Activated CD4-positive, alpha-beta T cell treated with anti-CD3 and anti-CD28 coated beads, Interleukin-2, amount 50 U/mL, for 48 hours (primary cell): ENCODE measurements at regions not wholly inside any gene's neighbourhood (a gene's known extent, or its start where the extent isn't known, plus 50 kb on each side); places are given as distances from the start of the nearest gene placed in this dataset.

ENCODE experiments used
- DNase-seq, 2 experiments: peaks; one replicate each; pipeline ENCODE4 v3.0.0-alpha.2; 2020

DNA sequence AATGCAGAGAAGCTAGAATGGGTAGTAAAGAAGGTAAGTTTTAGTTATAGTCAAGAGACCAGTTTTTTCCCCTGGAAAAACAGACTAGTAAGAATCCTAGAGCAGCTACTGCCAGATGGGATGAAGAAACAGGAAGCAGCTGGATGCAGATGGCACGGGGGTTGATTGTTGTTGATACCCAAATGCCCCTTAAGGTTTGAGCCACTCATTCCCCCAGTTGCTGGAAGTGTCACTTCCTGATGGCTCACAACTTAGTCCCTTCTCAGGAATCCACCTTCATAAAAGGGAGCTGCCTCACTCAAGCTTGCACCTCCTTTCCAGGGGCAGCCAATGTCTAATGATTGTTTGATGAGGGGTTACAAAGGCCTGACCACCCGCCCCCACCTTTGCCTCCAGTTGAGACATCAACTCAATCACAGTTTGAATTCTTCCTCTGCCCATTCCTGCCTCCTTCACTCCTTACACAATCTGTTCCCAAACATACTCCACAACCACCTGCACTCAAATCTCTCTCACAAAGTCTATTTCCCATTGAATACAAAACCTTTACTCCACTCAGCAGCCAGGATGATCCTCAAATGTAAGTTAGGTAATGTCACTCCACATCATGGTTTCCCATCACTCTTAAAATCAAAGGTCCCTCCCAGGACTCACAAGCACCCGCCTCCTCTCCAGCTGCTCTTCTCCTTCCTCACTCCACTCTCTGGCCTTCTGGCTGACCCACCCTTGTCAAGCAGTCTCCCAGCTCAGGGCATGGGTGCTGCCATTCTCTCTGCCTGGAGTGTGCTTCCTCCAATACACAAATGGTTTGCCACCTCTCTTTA is 450.1 kb upstream of the THBS1 start:
- DNase-seq: no peak

DNA sequence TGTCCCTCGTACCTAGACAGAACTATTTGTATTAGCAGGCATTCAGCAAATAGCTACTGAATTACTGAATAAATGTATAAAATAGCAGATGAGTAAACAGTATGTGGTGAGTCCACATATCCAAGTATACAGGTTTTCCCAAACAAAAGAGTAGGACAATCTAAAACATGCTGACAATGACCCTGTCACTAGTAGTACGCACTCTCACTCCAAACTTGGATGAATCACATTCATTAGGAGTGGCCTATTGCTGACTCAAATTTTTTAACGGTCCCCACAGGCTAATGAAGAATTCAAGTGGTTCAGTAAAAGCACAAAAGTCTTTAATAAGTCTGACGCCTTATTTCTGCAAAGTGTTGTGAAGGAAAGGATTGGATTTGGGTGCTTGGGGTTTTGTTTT is 449.3 kb upstream of the THBS1 start:
- no peak for DNase-seq

DNA sequence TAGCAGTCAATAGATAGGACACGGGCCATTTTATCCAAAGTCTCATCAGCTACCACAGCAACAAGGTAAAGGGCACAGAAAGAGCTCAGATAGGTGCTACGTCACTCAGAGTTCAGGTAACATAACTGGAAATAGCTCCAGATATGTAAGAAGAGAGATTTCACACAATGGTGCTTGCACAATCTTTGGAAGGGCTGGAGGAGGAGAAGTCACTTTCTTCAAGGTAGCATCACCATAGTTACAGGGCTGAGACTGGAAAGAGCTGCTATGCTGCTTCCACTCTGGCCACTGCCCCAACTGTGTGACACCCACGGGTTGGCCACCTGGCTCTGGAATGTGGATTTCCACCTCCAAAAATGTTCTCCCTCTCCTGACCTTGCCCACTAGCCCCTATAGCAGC is 448.8 kb upstream of the THBS1 start:
- no peak for DNase-seq

DNA sequence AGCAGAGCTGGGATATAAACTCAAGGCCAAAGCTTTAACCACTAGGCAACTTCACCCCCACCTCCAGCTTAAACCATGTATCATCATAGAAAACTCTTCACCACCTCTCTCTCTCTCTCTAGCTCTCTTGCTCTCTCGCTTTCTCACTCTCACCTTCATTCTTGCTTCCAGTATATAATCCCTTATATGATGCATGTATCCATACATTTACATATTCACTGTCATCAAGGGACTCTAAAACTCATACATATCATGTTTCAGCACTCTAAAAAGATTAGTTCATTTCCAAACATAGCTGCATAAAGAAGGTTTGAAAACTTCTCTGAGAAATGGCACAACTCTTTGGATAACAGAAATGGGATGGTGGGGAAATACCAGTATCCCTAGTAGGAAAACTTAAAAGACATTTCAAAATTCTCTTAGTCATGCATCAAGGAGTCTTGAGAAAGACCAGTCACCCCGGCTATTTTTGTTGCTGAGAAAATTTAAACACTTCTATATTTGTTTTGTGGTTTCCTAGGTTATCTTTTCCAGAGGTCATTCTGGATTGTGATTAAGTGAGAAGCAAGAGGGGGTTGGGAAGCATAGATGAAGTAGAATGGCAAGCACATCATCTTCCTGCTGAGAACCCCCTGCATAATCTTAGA is 447.8 kb upstream of the THBS1 start:
- no peak for DNase-seq

DNA sequence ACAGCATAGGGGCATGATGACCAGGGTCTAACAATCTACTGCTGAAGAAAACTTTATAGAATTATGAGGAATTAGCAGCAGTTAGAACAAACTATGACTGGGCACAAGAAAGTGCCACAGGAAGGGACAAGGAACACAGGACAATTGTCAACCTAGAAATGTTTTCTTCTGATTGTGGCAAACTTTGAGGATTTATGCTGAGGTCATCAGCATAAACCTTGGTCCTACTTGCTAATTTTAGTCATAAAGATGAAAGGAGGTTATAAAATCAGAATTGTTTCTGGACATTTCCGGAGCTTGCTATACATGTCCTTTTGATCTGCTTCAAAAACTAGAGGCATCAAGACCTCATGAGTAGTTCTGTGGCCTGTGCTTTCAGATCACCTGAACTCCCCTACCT is 446.6 kb upstream of the THBS1 start:
- no peak for DNase-seq

DNA sequence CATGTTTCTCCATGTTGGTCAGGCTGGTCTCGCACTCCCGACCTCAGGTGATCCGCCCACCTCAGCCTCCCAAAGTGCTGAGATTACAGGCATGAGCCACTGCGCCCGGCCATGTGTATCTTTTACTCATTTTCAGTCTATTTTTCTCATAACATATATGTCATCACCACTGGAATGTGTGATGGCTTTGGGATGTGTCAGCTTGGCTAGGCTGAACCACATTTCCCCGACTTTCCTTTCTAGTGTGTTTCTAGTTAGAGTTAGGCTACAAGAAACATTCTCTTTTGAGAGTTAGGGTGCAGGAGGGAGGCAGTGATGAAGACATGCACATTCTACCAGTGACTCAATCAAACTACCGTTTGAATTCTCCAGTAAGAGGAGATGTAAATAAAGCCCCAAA is 444.9 kb upstream of the THBS1 start:
- no peak for DNase-seq

DNA sequence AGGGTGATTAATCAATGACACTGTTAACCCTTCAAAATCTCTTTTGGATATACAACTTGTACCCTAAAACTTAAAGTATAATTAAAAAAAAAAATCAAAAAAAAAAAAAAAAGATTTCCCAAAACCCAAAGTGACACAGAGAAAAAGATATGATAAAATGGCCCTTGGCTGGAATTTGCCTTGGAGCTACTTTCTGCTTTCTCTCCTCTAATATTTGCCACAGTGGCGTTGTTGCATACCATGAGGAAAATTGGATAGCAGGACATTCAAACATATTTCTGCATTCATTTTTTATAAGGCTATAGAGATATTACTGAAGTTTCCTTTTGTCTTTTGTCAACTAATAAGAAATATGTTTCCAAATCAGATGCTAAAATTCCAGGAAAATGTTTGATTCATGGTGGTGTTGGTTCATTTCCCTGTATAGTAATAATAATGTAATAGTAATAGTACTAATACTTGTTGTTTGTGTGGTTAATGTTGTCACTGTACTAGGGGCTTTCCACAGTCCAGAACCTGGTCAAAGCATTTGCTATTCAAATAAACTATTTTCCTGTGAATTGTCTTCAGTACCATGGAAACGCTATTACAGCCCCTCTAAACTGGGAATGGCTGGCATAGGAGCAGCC is 441.3 kb upstream of the THBS1 start:
- DNase-seq: no peak

DNA sequence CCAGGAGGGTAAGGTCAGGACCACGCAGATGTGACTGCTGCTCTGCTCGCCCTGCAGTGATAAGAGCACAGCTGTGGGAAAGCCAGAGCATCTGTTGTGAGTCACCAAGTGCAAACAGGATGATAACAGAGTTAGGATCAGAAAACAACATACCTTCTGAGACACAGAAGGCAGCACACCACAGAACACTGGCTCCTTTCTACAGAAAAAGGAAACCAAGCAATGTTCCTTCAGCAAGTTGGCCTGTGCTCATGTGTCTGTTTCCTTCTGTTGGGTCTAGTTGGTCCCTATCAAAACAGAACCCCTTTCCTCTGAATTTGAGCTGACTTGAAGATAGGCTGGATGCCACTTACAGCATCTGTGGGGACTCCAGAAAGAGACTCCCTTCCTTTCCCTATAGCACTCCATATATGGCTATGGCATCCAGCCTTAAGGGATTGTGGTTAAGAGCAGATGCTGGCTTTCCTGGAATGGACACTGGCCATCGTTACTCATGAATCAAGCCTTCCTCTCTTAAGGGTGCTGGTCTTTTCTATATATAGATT is 440.7 kb upstream of the THBS1 start:
- no peak for DNase-seq

DNA sequence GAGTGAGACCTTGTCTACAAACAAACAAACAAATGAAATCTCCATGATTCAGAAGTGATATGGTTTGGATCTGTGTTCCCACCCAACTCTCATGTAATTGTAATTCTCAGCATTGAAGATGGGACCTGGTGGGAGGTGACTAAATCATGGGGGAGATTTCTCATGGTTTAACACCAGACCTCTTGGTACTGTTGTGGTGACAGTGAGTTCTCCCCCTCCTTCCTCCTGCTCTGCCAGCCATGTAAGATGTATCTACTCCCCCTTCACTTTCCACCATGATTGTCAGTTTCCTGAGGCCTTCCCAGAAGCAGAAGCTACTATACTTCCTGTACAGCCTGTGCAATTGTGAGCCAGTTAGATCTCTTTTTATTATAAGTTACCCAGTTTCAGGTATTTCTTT is 438.4 kb upstream of the THBS1 start:
- no peak for DNase-seq

DNA sequence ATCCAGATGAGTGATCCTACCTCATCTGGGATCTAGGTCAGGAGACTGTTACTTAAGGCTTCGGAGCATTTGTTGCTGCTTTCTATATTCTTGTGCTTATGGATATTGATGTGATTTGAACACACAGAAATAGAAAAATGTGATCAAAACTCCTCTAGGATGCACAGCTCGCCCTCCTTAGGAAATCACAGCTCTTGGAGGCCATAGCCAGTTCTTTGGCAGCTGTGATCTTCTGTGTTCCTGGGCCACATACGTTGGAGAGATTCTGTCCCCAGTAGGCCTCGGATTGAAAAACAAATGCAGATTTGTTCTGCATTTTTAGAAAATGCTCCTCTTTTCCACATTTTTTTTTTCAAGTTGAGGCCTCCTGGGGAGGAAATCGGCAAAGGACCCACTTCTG is 437.4 kb upstream of the THBS1 start:
- DNase-seq: no peak

DNA sequence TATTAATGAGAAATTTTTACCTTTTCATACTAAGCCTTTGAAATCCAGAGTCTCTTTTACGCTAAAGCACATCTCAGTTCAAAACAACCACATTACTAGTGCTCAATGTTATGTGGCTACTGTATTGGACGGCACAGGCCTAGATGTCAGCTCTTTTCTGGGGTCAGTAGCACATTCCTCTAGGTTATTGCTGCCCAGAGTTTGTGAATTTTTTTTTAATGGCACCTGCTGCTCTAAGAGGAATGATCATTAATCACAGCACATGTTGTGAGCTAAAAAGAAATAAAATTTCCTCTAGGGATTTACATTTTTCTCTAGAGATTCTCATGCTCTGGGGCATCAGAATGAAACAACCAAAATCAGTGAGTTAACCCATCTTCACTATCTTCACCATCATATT is 436.8 kb upstream of the THBS1 start:
- no peak for DNase-seq

DNA sequence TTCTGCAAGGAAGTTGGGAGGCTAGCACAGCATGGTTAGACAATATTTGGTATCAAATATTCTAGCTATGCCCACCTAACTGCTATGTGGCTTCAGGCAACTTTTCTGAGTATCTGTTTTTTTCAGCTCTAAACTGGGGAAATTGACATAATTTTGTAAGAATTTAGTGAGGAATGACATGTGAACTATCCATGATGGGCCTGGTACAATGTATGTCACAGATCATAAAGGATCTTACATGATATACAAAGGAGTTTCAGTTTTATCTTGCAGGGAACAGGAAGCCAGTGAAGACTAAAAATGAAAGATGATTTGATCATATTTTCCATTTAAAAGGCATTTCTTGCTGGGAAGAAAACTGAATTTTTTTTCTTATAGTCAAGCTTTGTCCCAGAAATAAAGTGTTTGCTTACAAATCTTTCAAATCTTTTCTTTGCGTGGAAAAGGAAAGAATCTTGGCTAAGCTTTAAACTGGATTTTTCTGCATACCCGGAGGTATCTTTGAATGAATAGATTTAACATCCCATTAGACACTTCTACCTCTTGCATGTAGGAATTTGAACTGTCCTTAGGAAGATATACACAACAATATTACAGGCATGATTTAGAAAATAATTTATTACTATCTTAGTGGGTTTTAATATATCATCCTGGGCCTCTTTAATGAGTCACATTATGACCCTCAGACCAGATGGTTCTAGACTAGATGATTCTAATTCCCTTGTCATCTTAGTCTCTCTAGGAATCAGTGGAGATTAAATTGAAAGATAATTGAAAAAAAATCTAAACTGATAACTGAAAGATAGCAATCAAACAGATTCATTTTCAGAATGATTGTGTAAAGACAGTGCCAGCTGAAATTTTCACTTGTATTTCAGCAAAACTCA is 436.0 kb upstream of the THBS1 start:
- DNase-seq: no peak

DNA sequence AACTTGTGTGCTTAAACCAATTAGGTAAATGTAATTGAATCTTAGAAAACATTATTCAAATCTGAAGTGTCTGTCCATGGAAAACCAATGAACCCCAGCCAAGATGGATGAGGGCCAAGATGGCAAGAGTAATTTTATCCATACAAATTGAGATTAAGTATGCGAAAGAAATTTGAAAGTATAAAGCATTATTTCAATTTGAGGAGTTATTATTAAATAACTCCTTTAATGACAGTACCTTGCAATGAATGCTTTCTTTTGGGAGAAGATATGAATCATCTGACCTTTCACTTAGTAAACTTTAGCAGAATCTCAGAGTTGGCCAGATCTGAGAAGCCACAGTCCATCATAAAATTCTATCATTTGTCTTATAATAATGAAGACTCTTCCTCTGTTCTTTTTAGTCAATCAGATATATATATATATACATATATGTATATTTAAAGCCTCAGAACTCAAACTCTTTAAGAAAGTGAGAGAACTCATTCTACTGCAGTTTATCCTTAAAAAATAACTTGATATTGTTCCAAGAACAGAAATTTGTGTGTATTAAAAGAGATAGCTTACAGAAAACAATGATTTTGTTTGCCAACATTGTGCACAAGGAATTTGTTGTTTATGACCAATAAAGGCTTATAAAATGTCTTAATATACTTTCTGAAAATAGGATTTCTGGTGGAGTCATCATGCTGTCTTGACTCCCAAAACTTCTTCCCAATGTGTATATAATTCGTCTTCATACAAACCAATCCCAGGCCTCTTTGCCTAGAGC is 434.8 kb upstream of the THBS1 start:
- DNase-seq: no peak

DNA sequence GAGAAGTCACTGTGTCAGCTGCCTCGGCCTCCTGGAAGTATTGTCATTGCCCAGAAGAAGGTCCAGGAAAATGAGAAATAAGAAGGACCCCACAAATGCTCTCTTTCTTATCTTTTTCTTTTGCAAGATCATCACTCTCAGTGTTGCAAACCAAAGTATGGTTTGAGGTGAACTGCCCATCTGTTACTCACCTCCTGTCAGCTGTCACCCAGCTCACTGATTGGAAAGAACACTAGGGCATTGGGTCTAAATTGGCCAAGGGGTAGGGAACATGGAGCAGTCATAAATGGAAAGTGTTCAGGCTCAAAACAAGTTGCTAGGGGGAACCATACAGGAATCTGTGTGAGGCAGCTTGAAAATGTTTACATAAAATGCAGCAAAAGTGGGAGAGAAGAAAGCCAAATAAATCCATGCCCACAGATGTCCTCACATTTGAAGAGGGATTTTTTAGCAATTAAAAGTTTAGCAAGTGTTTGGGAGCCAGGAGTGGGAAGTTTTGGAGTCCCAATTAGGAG is 431.2 kb upstream of the THBS1 start:
- DNase-seq: no peak

DNA sequence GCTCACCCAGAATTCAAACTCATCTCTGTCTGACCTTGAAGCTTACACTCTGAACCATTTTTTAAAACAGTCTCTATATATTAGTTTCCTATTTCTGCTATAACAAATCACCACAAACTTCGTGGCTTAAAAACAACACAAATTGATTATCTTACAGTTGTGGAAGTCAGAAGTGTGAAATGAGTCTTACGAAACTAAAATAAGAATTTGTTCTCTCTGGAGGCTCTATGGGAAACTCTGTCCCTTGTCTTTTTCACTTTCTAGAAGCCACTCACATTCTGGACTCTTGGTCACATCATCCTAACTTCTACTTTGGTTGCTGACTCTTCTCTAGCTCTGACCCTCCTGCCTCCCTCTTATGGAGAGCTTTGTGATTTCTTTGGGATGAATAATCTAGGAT is 429.3 kb upstream of the THBS1 start:
- no peak for DNase-seq

DNA sequence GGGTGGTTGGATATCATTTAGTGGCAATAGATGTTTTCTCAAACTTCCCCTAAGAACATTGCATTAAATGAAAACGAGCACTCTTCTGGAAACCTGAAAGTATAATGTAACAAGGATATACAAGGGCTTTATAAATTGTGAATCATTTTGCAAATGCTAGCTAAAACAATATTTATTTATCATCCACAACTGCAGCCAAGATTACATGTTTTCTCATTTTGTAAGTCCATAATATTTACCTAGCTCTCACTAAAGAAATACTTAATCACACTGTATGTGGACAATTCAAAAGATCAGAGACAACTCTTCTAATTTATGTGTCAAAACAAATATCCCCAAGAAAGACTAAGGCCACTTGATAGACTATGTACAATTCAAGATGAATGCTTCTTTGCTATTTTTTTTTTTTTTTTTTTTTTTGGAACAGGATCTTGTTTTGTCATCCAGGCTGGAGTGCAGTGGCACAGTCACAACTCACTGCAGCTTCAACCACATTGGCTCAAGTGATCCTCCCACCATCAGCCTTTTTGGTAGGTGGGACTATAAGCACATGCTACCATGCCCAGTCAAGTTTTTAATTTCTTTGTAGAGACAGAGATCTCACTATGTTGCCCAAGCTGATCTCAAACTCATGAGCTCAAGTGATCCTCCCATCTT is 427.7 kb upstream of the THBS1 start:
- DNase-seq: no peak

DNA sequence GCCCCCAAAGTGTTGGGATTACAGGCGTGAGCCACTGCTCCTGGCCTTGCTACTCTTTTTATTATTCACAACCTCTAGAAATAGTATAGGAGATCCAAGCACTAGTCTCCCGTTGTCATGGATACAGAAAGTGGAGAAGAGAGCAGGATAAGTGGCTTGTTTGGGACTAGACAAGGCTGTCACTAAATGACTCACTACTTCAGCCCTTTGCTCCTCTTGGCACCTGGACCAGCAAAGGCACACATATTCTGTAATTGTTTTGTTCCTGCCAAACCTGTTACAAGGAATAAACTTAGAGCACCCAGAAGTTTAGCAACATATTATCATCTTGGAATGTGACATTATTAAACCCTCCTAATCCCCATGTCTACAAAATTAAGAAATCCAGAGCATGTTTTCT is 427.2 kb upstream of the THBS1 start:
- DNase-seq: no peak

DNA sequence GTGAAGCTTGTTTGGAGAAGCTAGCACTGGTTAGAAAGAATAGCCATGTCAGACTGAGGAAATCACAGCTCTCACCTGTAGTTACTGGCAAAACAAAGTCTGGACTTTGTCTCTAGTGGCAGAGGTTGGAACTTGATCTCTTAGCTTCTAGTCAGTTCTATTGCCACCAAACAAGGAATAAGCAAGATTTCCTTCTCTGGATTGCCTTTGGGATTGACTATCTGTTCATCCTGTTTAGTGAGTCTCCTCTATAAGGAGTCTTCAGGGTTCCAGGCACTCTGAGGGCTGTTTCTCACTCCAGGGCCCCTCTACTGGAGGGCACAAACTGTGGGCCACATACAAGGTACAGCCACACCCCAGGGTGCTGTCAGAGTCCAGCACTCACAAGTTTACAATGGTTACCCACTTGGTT is 426.6 kb upstream of the THBS1 start:
- no peak for DNase-seq

DNA sequence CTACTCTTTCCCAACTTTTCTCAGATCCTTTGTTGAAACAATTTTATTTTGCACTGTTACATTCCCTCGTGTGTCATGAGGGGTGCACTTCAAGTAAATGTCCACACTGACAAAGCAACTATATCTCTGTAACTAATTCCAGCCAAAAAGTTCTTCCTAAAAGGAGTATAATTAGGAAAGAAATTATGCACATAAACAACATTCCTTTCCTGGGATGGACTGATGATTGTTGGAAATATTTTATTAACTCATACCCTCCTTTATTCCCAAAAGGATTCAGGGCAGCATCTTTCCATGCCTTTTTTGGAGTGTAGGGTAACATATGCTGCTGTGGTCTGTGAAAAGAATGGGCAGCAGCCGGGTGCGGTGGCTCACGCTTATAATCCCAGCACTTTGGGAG is 426.1 kb upstream of the THBS1 start:
- DNase-seq: no peak

DNA sequence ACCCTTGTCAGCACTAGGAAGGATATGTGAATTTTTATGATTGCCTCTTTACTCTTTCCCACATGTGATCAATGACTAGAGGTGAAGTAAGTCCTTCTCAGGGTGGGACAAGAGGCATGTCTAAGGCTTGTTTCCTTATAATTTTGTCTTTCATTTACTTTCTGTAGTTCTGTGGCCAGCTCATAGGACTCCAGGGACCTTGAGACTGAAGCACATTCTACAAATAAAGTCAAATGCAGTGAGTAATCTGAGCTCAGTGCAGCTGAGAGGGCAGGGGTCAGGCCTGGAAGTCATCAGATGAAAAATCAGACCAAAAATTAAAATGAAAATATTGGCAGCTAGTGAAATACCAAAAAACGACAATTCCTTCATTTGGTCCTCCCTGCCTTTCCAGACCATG is 424.7 kb upstream of the THBS1 start:
- DNase-seq: no peak

DNA sequence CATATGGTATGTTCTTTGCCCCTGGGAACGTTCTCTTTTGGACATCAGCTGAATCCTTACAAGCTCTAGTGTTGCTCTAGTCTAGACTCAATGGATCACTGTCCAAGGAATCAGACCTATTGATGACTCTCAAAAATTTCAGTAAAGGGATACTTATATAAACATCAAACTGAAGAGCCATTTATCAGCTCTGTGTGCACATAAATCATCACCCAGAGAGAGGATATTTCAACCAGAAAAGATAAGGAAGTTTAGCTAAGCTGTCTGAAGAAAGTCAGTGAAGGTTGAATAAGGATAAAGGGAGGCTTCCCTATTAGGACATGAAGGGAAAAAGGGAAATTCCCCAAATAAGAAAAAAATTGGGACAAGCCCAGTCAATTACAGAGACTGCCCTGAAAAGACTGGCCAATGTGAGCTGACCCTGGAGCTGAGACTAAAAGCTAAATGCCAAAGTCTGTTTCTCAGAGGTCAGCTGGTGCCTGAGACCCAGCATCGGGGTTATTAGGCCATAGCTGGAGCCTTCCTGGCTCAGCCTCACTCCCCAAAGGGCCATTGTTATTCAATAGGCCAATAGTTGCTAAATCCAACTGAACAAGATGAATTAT is 424.1 kb upstream of the THBS1 start:
- DNase-seq: no peak
